ENCODE measurements at regions not wholly inside any gene's neighbourhood (a gene's known extent, or its start where the extent isn't known, plus 50 kb on each side); places are given as distances from the start of the nearest gene placed in this dataset.

DNA sequence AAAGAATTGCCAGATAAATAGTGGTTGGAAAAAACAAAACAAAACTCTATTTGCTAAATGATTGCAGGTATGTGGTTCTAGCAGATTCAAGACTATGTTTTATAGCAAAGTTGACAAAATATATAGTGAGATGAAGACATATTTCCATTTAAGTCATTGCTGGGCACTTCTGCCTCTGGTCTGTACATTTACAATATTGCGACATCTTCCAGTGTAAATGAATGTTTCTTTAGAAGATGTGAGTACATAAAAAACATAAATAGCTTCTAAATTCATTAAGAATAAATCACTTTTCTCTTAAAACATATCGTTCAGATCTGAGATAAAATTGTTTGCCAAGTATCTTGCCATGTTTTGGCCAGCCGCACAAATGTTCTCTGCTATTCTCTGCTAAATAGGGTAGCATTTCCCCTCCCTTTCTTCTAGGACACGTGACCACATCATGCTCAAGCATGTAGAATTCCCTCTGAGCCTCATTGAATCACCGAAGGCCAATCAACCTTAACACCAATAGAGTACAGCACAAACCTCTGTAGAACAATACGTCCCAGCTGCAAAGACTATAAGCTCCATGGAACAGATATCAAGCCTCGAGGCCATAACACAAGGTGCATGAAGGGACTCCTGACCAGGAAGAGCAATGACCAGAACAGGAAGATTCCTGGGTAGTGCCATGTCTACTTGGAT is 1173.3 kb downstream of the GATA3 start:
- H3K9me3 ChIP-seq (replicated peaks; ENCODE audit: control insufficient read depth, insufficient read depth, low read length): no peaks in the 10 kb centered on the region
- CTCF ChIA-PET: interaction anchor here (0.5 to 0.6 kb wide), 2 partner anchors 1023 to 1618 kb away, joined by 3 to 4 read pairs; no protein-coding TSS in a partner anchor
- H4K20me1 ChIP-seq (replicated peaks; ENCODE audit: control insufficient read depth, extremely low read depth, insufficient read depth, low read length): no peaks in the 10 kb centered on the region
- H3K79me2 ChIP-seq (ENCODE audit: control insufficient read depth, insufficient read depth, low read length): no peaks in the 10 kb centered on the region
- no peak overlapping the region for H3K9ac ChIP-seq (replicated peaks; ENCODE audit: extremely low read depth, insufficient read depth, low read length)
- H3K9me1 ChIP-seq (replicated peaks; ENCODE audit: control insufficient read depth, extremely low read depth, insufficient read depth, low read length): no peaks in the 10 kb centered on the region
- H3K4me1 ChIP-seq (ENCODE audit: control insufficient read depth, extremely low read depth, insufficient read depth, low read length): no peaks in the 10 kb centered on the region
- no peak overlapping the region for H3K4me2 ChIP-seq (ENCODE audit: insufficient read depth, low read length)
- dilution Hi-C loops (cut with MboI; ENCODE audit: extremely low pct_ligation_motif_present, low sequenced_read_pairs) (no loop called here), intact Hi-C loops (cut with micrococcal nuclease) (no loop called here)
- DNase-seq (ENCODE audit: low read depth, low spot score): no peak
- no TSS peak for BruUV-seq (replicated peaks)
- H3K4me3 ChIP-seq (replicated peaks in 1 of 3; ENCODE audit: insufficient read depth in 1 of 3, low read depth in 1 of 3, low read length in 3 of 3): no peak overlapping the region
- H3K27me3 ChIP-seq (ENCODE audit: control insufficient read depth in 2 of 2, insufficient read depth in 2 of 2, low read length in 2 of 2): peaks cover 0 to 4% of the 10 kb centered on the region in 2 experiments
- no peak for FAIRE-seq
- H3K27ac ChIP-seq (ENCODE audit: insufficient read depth, low read depth, low read length): no peak overlapping the region
- no peaks in the 10 kb centered on the region for H3K36me3 ChIP-seq (ENCODE audit: control insufficient read depth in 2 of 2, extremely low read depth in 1 of 2, insufficient read depth in 2 of 2, low read length in 2 of 2)
- TF ChIP-seq JUN (IDR thresholded peaks at IDR 0.05; ENCODE audit: borderline replicate concordance, insufficient read depth, insufficient read length, low read depth) (no peak), POLR2AphosphoS5 (IDR thresholded peaks at IDR 0.05; ENCODE audit: insufficient read depth, low read depth, low read length) (no peak), GATA2 (IDR thresholded peaks at IDR 0.05; ENCODE audit: insufficient read depth, insufficient read length, low read depth, low read length) (no peak), MYC (IDR thresholded peaks at IDR 0.05; ENCODE audit: low read depth, low read length) (no peak), FOS (IDR thresholded peaks at IDR 0.05; ENCODE audit: borderline replicate concordance, insufficient read depth, low read length) (no peak), EZH2 (IDR thresholded peaks at IDR 0.05; ENCODE audit: borderline replicate concordance, low read depth, low read length, severe bottlenecking) (no peak), POLR2A (IDR thresholded peaks at IDR 0.05; ENCODE audit: low read depth, low read length) (no peak)
- TF ChIP-seq, protein P1, sequence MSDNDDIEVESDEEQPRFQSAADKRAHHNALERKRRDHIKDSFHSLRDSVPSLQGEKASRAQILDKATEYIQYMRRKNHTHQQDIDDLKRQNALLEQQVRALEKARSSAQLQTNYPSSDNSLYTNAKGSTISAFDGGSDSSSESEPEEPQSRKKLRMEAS (IDR thresholded peaks at IDR 0.05; ENCODE audit: insufficient read depth, insufficient read length): no peak
- TF ChIP-seq, protein P2, sequence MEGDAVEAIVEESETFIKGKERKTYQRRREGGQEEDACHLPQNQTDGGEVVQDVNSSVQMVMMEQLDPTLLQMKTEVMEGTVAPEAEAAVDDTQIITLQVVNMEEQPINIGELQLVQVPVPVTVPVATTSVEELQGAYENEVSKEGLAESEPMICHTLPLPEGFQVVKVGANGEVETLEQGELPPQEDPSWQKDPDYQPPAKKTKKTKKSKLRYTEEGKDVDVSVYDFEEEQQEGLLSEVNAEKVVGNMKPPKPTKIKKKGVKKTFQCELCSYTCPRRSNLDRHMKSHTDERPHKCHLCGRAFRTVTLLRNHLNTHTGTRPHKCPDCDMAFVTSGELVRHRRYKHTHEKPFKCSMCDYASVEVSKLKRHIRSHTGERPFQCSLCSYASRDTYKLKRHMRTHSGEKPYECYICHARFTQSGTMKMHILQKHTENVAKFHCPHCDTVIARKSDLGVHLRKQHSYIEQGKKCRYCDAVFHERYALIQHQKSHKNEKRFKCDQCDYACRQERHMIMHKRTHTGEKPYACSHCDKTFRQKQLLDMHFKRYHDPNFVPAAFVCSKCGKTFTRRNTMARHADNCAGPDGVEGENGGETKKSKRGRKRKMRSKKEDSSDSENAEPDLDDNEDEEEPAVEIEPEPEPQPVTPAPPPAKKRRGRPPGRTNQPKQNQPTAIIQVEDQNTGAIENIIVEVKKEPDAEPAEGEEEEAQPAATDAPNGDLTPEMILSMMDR (IDR thresholded peaks at IDR 0.05; ENCODE audit: extremely low read depth in 1 of 2, insufficient read depth in 1 of 2, low read depth in 1 of 2, low read length in 2 of 2): no peak
- POLR2A ChIA-PET: no interaction called here
- H2AFZ ChIP-seq (ENCODE audit: low read depth, low read length): no peak overlapping the region

Data from endothelial cell of umbilical vein (primary cell).